Naive thymus-derived CD4-positive, alpha-beta T cell (primary cell): ENCODE measurements at regions not wholly inside any gene's neighbourhood (a gene's known extent, or its start where the extent isn't known, plus 50 kb on each side); places are given as distances from the start of the nearest gene placed in this dataset.
"Not testable (repeated sequence)": the region's sequence is repeated elsewhere in the genome, so short reads cannot be mapped to it uniquely, and the experiment has no call there.

Experiments
- ATAC-seq: fragments of 150-1000 bp; cut with Tn5 transposase; 2 replicates; pipeline ENCODE4 v1.10.0; 2021; ENCODE audit warnings: mild to moderate bottlenecking, moderate library complexity
- CTCF ChIA-PET: fragments of 350-600 bp; sonication (Branson Sonifier 250); formaldehyde crosslinking; loops from one replicate; lab custom pipeline; 2021; ENCODE audit warnings: antibody characterized with exemption; lab: Charles Lee
- POLR2A ChIA-PET: fragments of 350-600 bp; sonication (Branson Sonifier 250); formaldehyde crosslinking; loops from one replicate; lab custom pipeline; 2021; ENCODE audit warnings: antibody characterized with exemption, inconsistent platforms; lab: Charles Lee
- DNase-seq, 9 donors: peaks; one replicate each; pipeline versions ENCODE4 v3.0.0 to v3.0.0-alpha.2; 2020 to 2022; ENCODE audit warnings: mixed read lengths in 1 of 9
- H3K27ac ChIP-seq: one replicate; pipeline ENCODE4 v1.7.0; 2013; ENCODE audit warnings: mild to moderate bottlenecking, low read depth, low read length, moderate library complexity
- H3K27me3 ChIP-seq, 2 donors: one replicate each; pipeline ENCODE4 v1.7.0; 2013; ENCODE audit warnings: low read length in 2 of 2, mild to moderate bottlenecking in 2 of 2, moderate library complexity in 2 of 2; ENCODE audit not compliant: control insufficient read depth in 2 of 2, insufficient read depth in 2 of 2
- H3K36me3 ChIP-seq, 3 experiments: 1 replicate in 2 of 3; 2 replicates in 1 of 3; pipeline ENCODE4 v1.7.0; 2013; ENCODE audit warnings: low read length in 3 of 3, mild to moderate bottlenecking in 3 of 3, moderate library complexity in 1 of 3; ENCODE audit not compliant: insufficient read depth in 3 of 3, control insufficient read depth in 2 of 3
- H3K4me1 ChIP-seq, 2 donors: one replicate each; pipeline ENCODE4 v1.7.0; 2013; ENCODE audit warnings: low read length in 2 of 2, mild to moderate bottlenecking in 2 of 2, moderate library complexity in 1 of 2; ENCODE audit not compliant: control insufficient read depth in 2 of 2, insufficient read depth in 2 of 2
- H3K4me3 ChIP-seq: 2 replicates; pipeline ENCODE4 v1.7.0; 2013; ENCODE audit warnings: mild to moderate bottlenecking, low read length
- H3K9me3 ChIP-seq, 3 experiments: 1 replicate in 2 of 3; 2 replicates in 1 of 3; pipeline ENCODE4 v1.7.0; 2013; ENCODE audit warnings: low read length in 3 of 3; ENCODE audit not compliant: control insufficient read depth in 2 of 3
- H3K27ac Mint-ChIP-seq, 9 donors: one replicate each; pipeline ENCODE4 v1.8.0; 2020 to 2022; ENCODE audit warnings: mixed read lengths in 9 of 9, mild to moderate bottlenecking in 8 of 9, moderate library complexity in 5 of 9, inconsistent platforms in 2 of 9
- H3K27me3 Mint-ChIP-seq, 5 donors: one replicate each; pipeline ENCODE4 v1.8.0; 2021 to 2022; ENCODE audit warnings: mixed read lengths in 5 of 5, mild to moderate bottlenecking in 1 of 5
- H3K36me3 Mint-ChIP-seq, 5 donors: one replicate each; pipeline ENCODE4 v1.8.0; 2020 to 2022; ENCODE audit warnings: mixed read lengths in 5 of 5, mild to moderate bottlenecking in 3 of 5, inconsistent platforms in 1 of 5
- H3K4me1 Mint-ChIP-seq, 7 donors: one replicate each; pipeline ENCODE4 v1.8.0; 2020 to 2022; ENCODE audit warnings: mixed read lengths in 7 of 7, mild to moderate bottlenecking in 3 of 7, inconsistent platforms in 1 of 7
- H3K4me3 Mint-ChIP-seq, 10 donors: one replicate each; pipeline ENCODE4 v1.8.0; 2020 to 2022; ENCODE audit warnings: mild to moderate bottlenecking in 10 of 10, mixed read lengths in 10 of 10, moderate library complexity in 6 of 10, inconsistent platforms in 2 of 10
- H3K9me3 Mint-ChIP-seq, 11 donors: one replicate each; pipeline ENCODE4 v1.8.0; 2020 to 2022; ENCODE audit warnings: mixed read lengths in 11 of 11, mild to moderate bottlenecking in 4 of 11, inconsistent platforms in 1 of 11, moderate library complexity in 1 of 11
- intact Hi-C, 2 donors: fragments of 100-400 bp; cut with micrococcal nuclease; formaldehyde crosslinking; loops; one replicate each; pipeline ENCODE4 v1.15.1; 2023

- H3K9me3 ChIP-seq, H3K36me3 Mint-ChIP-seq, intact Hi-C loops, ATAC-seq, H3K27me3 Mint-ChIP-seq, DNase-seq, H3K4me1 Mint-ChIP-seq, H3K27ac Mint-ChIP-seq, H3K27me3 ChIP-seq, POLR2A ChIA-PET, CTCF ChIA-PET, H3K4me3 ChIP-seq, H3K4me3 Mint-ChIP-seq, H3K36me3 ChIP-seq, H3K27ac ChIP-seq, H3K4me1 ChIP-seq: not testable (repeated sequence)
- H3K9me3 Mint-ChIP-seq: peaks cover 0 to 14% (median 4%) of the 10 kb centered on the region in 11 donors
Observed at GRCh38 chr4:27696257-27696656, 835.6 kb downstream of the STIM2 start.

DNA sequence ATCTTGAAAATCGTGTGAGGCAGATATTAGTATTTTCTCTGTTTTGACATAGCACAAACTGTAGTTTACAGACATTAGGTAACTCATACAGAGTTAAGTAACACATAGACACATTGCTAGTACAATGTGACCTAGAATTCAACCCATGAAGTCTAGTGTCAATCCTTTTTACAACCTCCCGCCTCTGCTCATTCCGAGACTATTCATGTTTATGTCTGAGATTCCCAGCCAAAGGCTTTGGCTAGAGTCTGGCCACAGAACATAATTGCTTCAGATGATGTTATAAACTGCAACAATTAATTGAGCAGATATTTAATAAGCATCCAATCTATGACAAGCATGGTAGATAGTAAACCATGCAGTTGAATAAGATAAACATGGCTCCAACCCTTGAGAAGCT is 841.0 kb downstream of the STIM2 start:
- Histone ChIP-seq H3K9me3 (no peaks in the 10 kb centered on the region), H3K4me1 (no peaks in the 10 kb centered on the region), H3K27ac (no peak overlapping the region), H3K27me3 (no peaks in the 10 kb centered on the region), H3K4me3 (no peak overlapping the region), H3K36me3 (no peaks in the 10 kb centered on the region)
- Mint-ChIP-seq H3K36me3 (no peaks in the 10 kb centered on the region), H3K4me3 (no peak overlapping the region), H3K27me3 (no peaks in the 10 kb centered on the region), H3K4me1 (no peaks in the 10 kb centered on the region), H3K9me3 (peaks cover 0 to 12% (median 4%) of the 10 kb centered on the region in 11 donors), H3K27ac (no peak overlapping the region)
- ATAC-seq: no peak
- CTCF ChIA-PET: no interaction called here
- POLR2A ChIA-PET: no interaction called here
- intact Hi-C loops: no loop called here
- no peak for DNase-seq

DNA sequence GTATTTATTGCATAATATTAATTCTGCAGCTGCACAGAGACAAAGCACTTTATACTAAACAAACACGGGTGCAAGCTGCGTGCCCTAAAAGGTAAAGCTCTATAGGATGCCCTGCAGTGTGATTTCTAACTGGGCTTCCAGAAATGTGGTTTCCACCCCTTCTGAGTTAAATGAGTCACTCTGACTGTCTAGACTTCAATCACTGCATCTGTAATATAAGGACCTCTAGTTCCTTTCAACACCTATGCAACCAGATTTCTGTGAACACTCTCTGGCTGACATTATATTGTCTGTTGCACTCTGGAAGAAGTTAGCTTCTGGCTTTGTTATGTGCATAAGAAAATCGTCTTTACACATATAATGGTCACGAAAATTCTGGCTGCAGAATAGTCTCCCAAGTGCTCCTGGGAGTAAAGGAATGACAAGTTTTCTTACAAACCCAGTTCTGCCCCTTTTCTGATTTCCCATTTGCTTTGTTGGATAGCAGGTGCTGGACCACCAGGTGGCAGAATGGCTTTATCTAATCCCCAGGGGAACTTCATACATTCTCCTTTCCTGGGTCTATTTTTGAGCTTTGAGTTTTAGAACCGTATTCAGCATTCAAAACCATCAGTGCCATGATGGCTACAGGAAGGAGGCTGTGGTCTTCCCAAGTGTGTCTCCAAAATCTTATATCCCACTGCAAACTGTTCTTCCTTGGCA is 842.2 kb downstream of the STIM2 start:
- no peak for DNase-seq
- Histone ChIP-seq H3K9me3 (no peaks in the 10 kb centered on the region), H3K36me3 (no peaks in the 10 kb centered on the region), H3K4me3 (no peak overlapping the region), H3K4me1 (no peaks in the 10 kb centered on the region), H3K27me3 (no peaks in the 10 kb centered on the region), H3K27ac (no peak overlapping the region)
- POLR2A ChIA-PET: no interaction called here
- no peaks in the 10 kb centered on the region for H3K36me3 Mint-ChIP-seq
- no peaks in the 10 kb centered on the region for H3K4me1 Mint-ChIP-seq
- no peak for ATAC-seq
- intact Hi-C loops: no loop called here
- H3K9me3 Mint-ChIP-seq: peaks cover 0 to 15% (median 4%) of the 10 kb centered on the region in 11 donors
- H3K4me3 Mint-ChIP-seq: no peak overlapping the region
- no peaks in the 10 kb centered on the region for H3K27me3 Mint-ChIP-seq
- CTCF ChIA-PET: no interaction called here
- H3K27ac Mint-ChIP-seq: no peak overlapping the region

GRCh38 chr4:27703771-27704170 is 843.1 kb downstream of the STIM2 start:
- no peak overlapping the region for H3K4me3 ChIP-seq
- H3K9me3 Mint-ChIP-seq: peaks cover 0 to 16% (median 4%) of the 10 kb centered on the region in 11 donors
- no peak overlapping the region for H3K27ac Mint-ChIP-seq
- no peaks in the 10 kb centered on the region for H3K27me3 ChIP-seq
- no peaks in the 10 kb centered on the region for H3K4me1 Mint-ChIP-seq
- H3K27ac ChIP-seq: no peak overlapping the region
- intact Hi-C loops: no loop called here
- no peaks in the 10 kb centered on the region for H3K4me1 ChIP-seq
- CTCF ChIA-PET: no interaction called here
- ATAC-seq (no peak), DNase-seq (no peak)
- H3K4me3 Mint-ChIP-seq: no peak overlapping the region
- H3K9me3 ChIP-seq: no peaks in the 10 kb centered on the region
- POLR2A ChIA-PET: no interaction called here
- no peaks in the 10 kb centered on the region for H3K27me3 Mint-ChIP-seq
- H3K36me3 ChIP-seq: no peaks in the 10 kb centered on the region
- H3K36me3 Mint-ChIP-seq: no peaks in the 10 kb centered on the region

DNA sequence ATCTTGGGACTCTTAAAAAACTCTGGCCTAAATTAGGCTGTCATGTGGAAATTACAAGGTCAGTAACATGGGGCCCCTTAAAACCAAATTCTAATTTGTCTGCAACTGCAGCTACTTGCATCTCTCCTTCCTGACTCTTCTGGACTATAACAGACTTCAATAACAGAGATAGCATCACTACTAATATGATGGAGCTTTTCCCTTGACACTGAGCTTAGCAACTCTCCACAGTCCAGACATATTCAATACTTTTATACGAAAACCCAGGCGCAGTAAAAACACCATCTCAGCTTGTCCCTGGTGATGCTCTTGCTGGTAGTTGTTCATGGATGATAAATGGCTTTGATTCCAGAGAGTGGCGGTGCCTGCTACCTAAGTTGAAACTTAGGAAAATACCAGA is 850.4 kb downstream of the STIM2 start:
- Mint-ChIP-seq H3K4me1 (no peaks in the 10 kb centered on the region), H3K27me3 (no peaks in the 10 kb centered on the region), H3K36me3 (no peaks in the 10 kb centered on the region), H3K4me3 (no peak overlapping the region), H3K9me3 (peaks cover 2 to 18% (median 5%) of the 10 kb centered on the region in 11 donors), H3K27ac (no peak overlapping the region)
- H3K36me3 ChIP-seq: no peaks in the 10 kb centered on the region
- intact Hi-C loops: no loop called here
- ChIA-PET CTCF (no interaction called here), POLR2A (no interaction called here)
- H3K9me3 ChIP-seq: no peaks in the 10 kb centered on the region
- ATAC-seq (no peak), DNase-seq (no peak)
- H3K27ac ChIP-seq: no peak overlapping the region
- no peak overlapping the region for H3K4me3 ChIP-seq
- H3K27me3 ChIP-seq: no peaks in the 10 kb centered on the region
- no peaks in the 10 kb centered on the region for H3K4me1 ChIP-seq

DNA sequence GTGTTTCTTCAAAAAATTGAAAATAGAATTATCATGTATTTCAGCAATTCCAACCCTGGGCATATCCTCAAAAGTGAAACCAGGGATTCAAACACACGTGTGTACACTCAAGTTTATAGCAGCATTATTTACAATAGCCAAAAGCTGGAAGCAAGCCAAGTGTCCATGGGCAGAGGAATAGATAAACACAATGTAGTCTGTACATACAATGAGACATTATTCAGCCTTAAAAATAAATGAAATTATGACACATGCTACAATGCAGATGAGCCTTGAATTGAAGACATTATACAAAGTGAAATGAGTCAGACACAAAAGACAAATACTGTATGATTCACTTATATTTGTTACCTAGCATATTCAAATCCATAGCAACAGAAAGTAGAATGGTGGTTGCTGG is 853.4 kb downstream of the STIM2 start:
- no peaks in the 10 kb centered on the region for H3K36me3 Mint-ChIP-seq
- no peak overlapping the region for H3K27ac ChIP-seq
- DNase-seq: no peak
- no peak overlapping the region for H3K27ac Mint-ChIP-seq
- H3K4me1 Mint-ChIP-seq: no peaks in the 10 kb centered on the region
- no peak for ATAC-seq
- no peaks in the 10 kb centered on the region for H3K4me1 ChIP-seq
- no peaks in the 10 kb centered on the region for H3K27me3 ChIP-seq
- ChIA-PET CTCF (no interaction called here), POLR2A (no interaction called here)
- peaks cover 0 to 15% (median 6%) of the 10 kb centered on the region in 11 donors for H3K9me3 Mint-ChIP-seq
- H3K27me3 Mint-ChIP-seq: no peaks in the 10 kb centered on the region
- no peak overlapping the region for H3K4me3 ChIP-seq
- no peaks in the 10 kb centered on the region for H3K9me3 ChIP-seq
- H3K36me3 ChIP-seq: no peaks in the 10 kb centered on the region
- intact Hi-C loops: no loop called here
- no peak overlapping the region for H3K4me3 Mint-ChIP-seq

DNA sequence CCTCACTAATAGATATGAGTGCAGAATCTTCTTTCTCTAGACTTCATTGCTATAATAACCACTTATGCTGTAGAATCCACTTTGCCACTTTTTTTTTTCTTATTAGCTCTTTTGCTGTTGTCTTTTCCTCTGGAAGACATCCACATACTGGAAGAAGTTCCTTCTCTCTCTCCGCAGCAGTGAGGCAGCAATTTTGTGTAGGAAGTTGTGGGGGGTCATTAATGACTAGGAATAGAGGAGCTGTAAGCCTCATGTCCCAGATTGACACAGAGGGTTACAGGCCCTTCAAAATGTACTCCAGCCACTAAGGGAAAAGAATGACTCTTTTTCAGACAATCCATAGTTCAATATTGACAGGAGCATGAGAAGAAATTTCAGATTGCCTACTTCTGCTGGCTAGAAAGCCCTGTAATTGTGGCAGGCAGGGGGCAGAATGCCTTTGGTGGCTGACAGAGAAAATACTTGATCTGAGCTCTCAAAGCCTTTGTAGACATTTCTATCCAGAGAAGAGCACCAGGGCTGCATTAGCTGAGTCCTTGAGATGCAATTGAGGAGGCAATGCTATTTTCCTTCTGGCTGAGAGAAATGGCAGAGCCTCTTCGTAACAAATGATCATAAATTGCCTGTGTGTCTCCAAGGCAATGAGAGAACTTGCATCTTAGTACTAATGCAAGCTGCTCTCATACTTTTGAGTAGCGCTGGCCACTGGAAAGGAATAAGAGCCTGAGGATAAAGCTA is 856.2 kb downstream of the STIM2 start:
- H3K9me3 Mint-ChIP-seq: peaks cover 0 to 18% (median 5%) of the 10 kb centered on the region in 11 donors
- intact Hi-C loops: no loop called here
- POLR2A ChIA-PET: no interaction called here
- H3K36me3 ChIP-seq: no peaks in the 10 kb centered on the region
- H3K27ac Mint-ChIP-seq: no peak overlapping the region
- H3K27me3 Mint-ChIP-seq: no peaks in the 10 kb centered on the region
- H3K36me3 Mint-ChIP-seq: peaks cover 0 to 4% (median 0%) of the 10 kb centered on the region in 5 donors
- no peaks in the 10 kb centered on the region for H3K9me3 ChIP-seq
- H3K4me1 ChIP-seq: no peaks in the 10 kb centered on the region
- no peak for DNase-seq
- CTCF ChIA-PET: no interaction called here
- no peak for ATAC-seq
- no peak overlapping the region for H3K27ac ChIP-seq
- H3K4me1 Mint-ChIP-seq: no peaks in the 10 kb centered on the region
- H3K27me3 ChIP-seq: no peaks in the 10 kb centered on the region
- no peak overlapping the region for H3K4me3 ChIP-seq
- no peak overlapping the region for H3K4me3 Mint-ChIP-seq
